WTC11 (cell line): ENCODE measurements at regions not wholly inside any gene's neighbourhood (a gene's known extent, or its start where the extent isn't known, plus 50 kb on each side); places are given as distances from the start of the nearest gene placed in this dataset.

Experiments used
- ATAC-seq: fragments of 200-7000 bp; cut with Tn5 transposase; 2 replicates; pipeline ENCODE4 v1.10.0; 2021; ENCODE audit warnings: mild to moderate bottlenecking, moderate library complexity
- CTCF ChIA-PET: fragments of 300-600 bp; sonication (Branson Sonifier 250); formaldehyde crosslinking; loops from one replicate; lab custom pipeline; 2021; ENCODE audit warnings: antibody characterized with exemption; lab: Charles Lee
- POLR2A ChIA-PET: fragments of 350-600 bp; sonication (Branson Sonifier 250); formaldehyde crosslinking; loops from one replicate; lab custom pipeline; 2021; ENCODE audit warnings: antibody characterized with exemption; lab: Charles Lee
- DNase-seq: peaks from one replicate; pipeline ENCODE4 v3.0.0; 2021; ENCODE audit warnings: low spot score
- H3K27ac Mint-ChIP-seq: 2 replicates; pipeline ENCODE4 v1.8.0; 2021; ENCODE audit warnings: mixed read lengths
- H3K27me3 Mint-ChIP-seq: 2 replicates; pipeline ENCODE4 v1.8.0; 2021; ENCODE audit warnings: low read depth, mild to moderate bottlenecking, moderate library complexity, mixed read lengths
- H3K36me3 Mint-ChIP-seq: 2 replicates; pipeline ENCODE4 v1.8.0; 2021; ENCODE audit warnings: mixed read lengths
- H3K4me1 Mint-ChIP-seq: 2 replicates; pipeline ENCODE4 v1.8.0; 2022; ENCODE audit warnings: mixed read lengths
- H3K4me3 Mint-ChIP-seq: 2 replicates; pipeline ENCODE4 v1.8.0; 2021; ENCODE audit warnings: mild to moderate bottlenecking, moderate library complexity, mixed read lengths
- H3K9me3 Mint-ChIP-seq: 2 replicates; pipeline ENCODE4 v1.8.0; 2021; ENCODE audit warnings: mixed read lengths
- AR ChIP-seq: fragments of 250-450 bp; sonication (Bioruptor Pico); IDR thresholded peaks from 2 replicates; pipeline ENCODE4 v1.9.0; 2021; ENCODE audit warnings: mild to moderate bottlenecking
- ATF3 ChIP-seq: sonication (generic); formaldehyde crosslinking; conservative IDR thresholded peaks from 2 replicates; pipeline ENCODE4 v1.8.1; 2022; ENCODE audit warnings: mild to moderate bottlenecking, missing genetic modification reagents
- ERG ChIP-seq: fragments of 250-450 bp; sonication (Bioruptor Pico); IDR thresholded peaks from 2 replicates; pipeline ENCODE4 v1.8.0; 2021; ENCODE audit warnings: mild to moderate bottlenecking
- ESRRA ChIP-seq: sonication (generic); formaldehyde crosslinking; IDR thresholded peaks from 2 replicates; pipeline ENCODE4 v1.8.1; 2022; ENCODE audit warnings: mild to moderate bottlenecking, missing genetic modification reagents, borderline replicate concordance
- FOXJ3 ChIP-seq: sonication (generic); formaldehyde crosslinking; IDR thresholded peaks from 2 replicates; pipeline ENCODE4 v1.9.0; 2021; ENCODE audit warnings: missing genetic modification reagents, mild to moderate bottlenecking, borderline replicate concordance
- FOXK1 ChIP-seq: sonication (generic); formaldehyde crosslinking; IDR thresholded peaks from 2 replicates; pipeline ENCODE4 v1.8.0; 2022; ENCODE audit warnings: mild to moderate bottlenecking, moderate library complexity, missing genetic modification reagents
- FOXP1 ChIP-seq: sonication (generic); formaldehyde crosslinking; IDR thresholded peaks from 2 replicates; pipeline ENCODE4 v1.8.0; 2022; ENCODE audit warnings: missing genetic modification reagents, mild to moderate bottlenecking, moderate library complexity, borderline replicate concordance
- FOXP4 ChIP-seq: sonication (generic); formaldehyde crosslinking; IDR thresholded peaks from 2 replicates; pipeline ENCODE4 v1.8.0; 2022; ENCODE audit warnings: mild to moderate bottlenecking, missing genetic modification reagents
- HMGA2 ChIP-seq: fragments of 250-450 bp; sonication (Bioruptor Pico); IDR thresholded peaks from 2 replicates; pipeline ENCODE4 v1.4.0; 2021; ENCODE audit warnings: mild to moderate bottlenecking, moderate library complexity
- JAZF1 ChIP-seq: fragments of 250-450 bp; sonication (Bioruptor Pico); IDR thresholded peaks from 2 replicates; pipeline ENCODE4 v1.9.0; 2021; ENCODE audit warnings: moderate library complexity, mild to moderate bottlenecking, inconsistent platforms
- MLX ChIP-seq: sonication (generic); formaldehyde crosslinking; IDR thresholded peaks from 2 replicates; pipeline ENCODE4 v1.8.1; 2023; ENCODE audit warnings: mild to moderate bottlenecking, missing genetic modification reagents, moderate library complexity
- MXD4 ChIP-seq: fragments of 250-450 bp; sonication (Bioruptor Pico); IDR thresholded peaks from 2 replicates; pipeline ENCODE4 v1.8.0; 2021; ENCODE audit warnings: mild to moderate bottlenecking, moderate library complexity, borderline replicate concordance
- NFATC4 ChIP-seq: fragments of 250-450 bp; sonication (Bioruptor Pico); IDR thresholded peaks from 2 replicates; pipeline ENCODE4 v1.9.0; 2021; ENCODE audit warnings: mild to moderate bottlenecking
- NFE2L1 ChIP-seq: sonication (generic); formaldehyde crosslinking; IDR thresholded peaks from 2 replicates; pipeline ENCODE4 v1.8.1; 2023; ENCODE audit warnings: missing genetic modification reagents
- PRRX2 ChIP-seq: fragments of 250-450 bp; sonication (Bioruptor Pico); IDR thresholded peaks from 2 replicates; pipeline ENCODE4 v1.8.0; 2021; ENCODE audit warnings: mild to moderate bottlenecking
- RELA ChIP-seq: sonication (generic); formaldehyde crosslinking; IDR thresholded peaks from 2 replicates; pipeline ENCODE4 v1.8.1; 2022; ENCODE audit warnings: missing genetic modification reagents, mild to moderate bottlenecking, borderline replicate concordance
- SOX15 ChIP-seq: fragments of 250-450 bp; sonication (Bioruptor Pico); IDR thresholded peaks from 2 replicates; pipeline ENCODE4 v1.9.0; 2021; ENCODE audit warnings: mild to moderate bottlenecking
- TEAD1 ChIP-seq: sonication (generic); formaldehyde crosslinking; IDR thresholded peaks from 2 replicates; pipeline ENCODE4 v1.8.0; 2022; ENCODE audit warnings: mild to moderate bottlenecking, missing genetic modification reagents
- TP53 ChIP-seq: sonication (generic); formaldehyde crosslinking; IDR thresholded peaks from 2 replicates; pipeline ENCODE4 v1.8.1; 2023; ENCODE audit warnings: mild to moderate bottlenecking, missing genetic modification reagents
- ZNF121 ChIP-seq: sonication (generic); formaldehyde crosslinking; IDR thresholded peaks from 2 replicates; pipeline ENCODE4 v1.8.0; 2023; ENCODE audit warnings: missing genetic modification reagents
- ZNF416 ChIP-seq: fragments of 250-450 bp; sonication (Bioruptor Pico); IDR thresholded peaks from 2 replicates; pipeline ENCODE4 v1.9.0; 2021; ENCODE audit warnings: mild to moderate bottlenecking, inconsistent platforms
- ZNF423 ChIP-seq: fragments of 250-450 bp; sonication (Bioruptor Pico); IDR thresholded peaks from 2 replicates; pipeline ENCODE4 v2.1.2; 2022; ENCODE audit warnings: mild to moderate bottlenecking, moderate library complexity
- ZNF532 ChIP-seq: fragments of 250-450 bp; sonication (Bioruptor Pico); IDR thresholded peaks from 2 replicates; pipeline ENCODE4 v1.9.0; 2021; ENCODE audit warnings: mild to moderate bottlenecking, borderline replicate concordance

- ChIA-PET POLR2A (no interaction called here), CTCF (no interaction called here)
- no peak overlapping the region for H3K27ac Mint-ChIP-seq
- ATAC-seq = no peak
- no peak for DNase-seq
- H3K4me1 Mint-ChIP-seq = peaks cover 6% of the 10 kb centered on the region
- no peaks in the 10 kb centered on the region for H3K9me3 Mint-ChIP-seq
- no peaks in the 10 kb centered on the region for H3K27me3 Mint-ChIP-seq
- TF ChIP-seq ATF3 (CRISPR knock-in tag) (no peak), JAZF1 (no peak), FOXK1 (CRISPR knock-in tag) (no peak), AR (no peak), SOX15 (no peak), FOXP4 (CRISPR knock-in tag) (no peak), ZNF121 (CRISPR knock-in tag) (no peak), HMGA2 (no peak), ERG (CRISPR knock-in tag) (no peak), TEAD1 (no peak)
- H3K36me3 Mint-ChIP-seq = no peaks in the 10 kb centered on the region
- H3K4me3 Mint-ChIP-seq = no peak overlapping the region
These were observed 299.4 kb upstream of the ANO5 start for GRCh38 chr11:21893565-21893867.

- Mint-ChIP-seq H3K27ac (no peak overlapping the region), H3K4me1 (peaks cover 6% of the 10 kb centered on the region), H3K4me3 (no peak overlapping the region), H3K9me3 (no peaks in the 10 kb centered on the region), H3K27me3 (no peaks in the 10 kb centered on the region), H3K36me3 (no peaks in the 10 kb centered on the region)
- CTCF ChIA-PET = no interaction called here
- ATAC-seq (no peak), DNase-seq (no peak)
- POLR2A ChIA-PET = no interaction called here
- no peak for TF ChIP-seq ZNF423
- no peak for TF ChIP-seq ATF3 (CRISPR knock-in tag)
- TF ChIP-seq AR = no peak
- no peak for TF ChIP-seq TEAD1
- no peak for TF ChIP-seq ESRRA
- no peak for TF ChIP-seq RELA (CRISPR knock-in tag)
- TF ChIP-seq PRRX2 = no peak
- TF ChIP-seq ZNF416 = no peak
- TF ChIP-seq MLX (CRISPR knock-in tag) = no peak
- TF ChIP-seq NFE2L1 (CRISPR knock-in tag) = no peak
- TF ChIP-seq TP53 = no peak
- no peak for TF ChIP-seq ZNF532
- no peak for TF ChIP-seq SOX15
- TF ChIP-seq NFATC4 (CRISPR knock-in tag) = no peak
- no peak for TF ChIP-seq MXD4
- TF ChIP-seq FOXJ3 (CRISPR knock-in tag) = no peak
- no peak for TF ChIP-seq FOXP1 (CRISPR knock-in tag)
These were observed 298.4 kb upstream of the ANO5 start for GRCh38 chr11:21894492-21894891.
